GM18873 (cell line): ENCODE measurements at regions not wholly inside any gene's neighbourhood (a gene's known extent, or its start where the extent isn't known, plus 50 kb on each side); places are given as distances from the start of the nearest gene placed in this dataset.
"Not testable (repeated sequence)": the region's sequence is repeated elsewhere in the genome, so short reads cannot be mapped to it uniquely, and the experiment has no call there.

Experiments
- ATAC-seq: cut with Tn5 transposase; IDR thresholded peaks from one replicate; pipeline ENCODE4 v1.9.1; 2021; ENCODE audit warnings: mild to moderate bottlenecking, moderate library complexity, moderate number of reproducible peaks; ENCODE audit not compliant: unreplicated experiment, low FRiP score

DNA sequence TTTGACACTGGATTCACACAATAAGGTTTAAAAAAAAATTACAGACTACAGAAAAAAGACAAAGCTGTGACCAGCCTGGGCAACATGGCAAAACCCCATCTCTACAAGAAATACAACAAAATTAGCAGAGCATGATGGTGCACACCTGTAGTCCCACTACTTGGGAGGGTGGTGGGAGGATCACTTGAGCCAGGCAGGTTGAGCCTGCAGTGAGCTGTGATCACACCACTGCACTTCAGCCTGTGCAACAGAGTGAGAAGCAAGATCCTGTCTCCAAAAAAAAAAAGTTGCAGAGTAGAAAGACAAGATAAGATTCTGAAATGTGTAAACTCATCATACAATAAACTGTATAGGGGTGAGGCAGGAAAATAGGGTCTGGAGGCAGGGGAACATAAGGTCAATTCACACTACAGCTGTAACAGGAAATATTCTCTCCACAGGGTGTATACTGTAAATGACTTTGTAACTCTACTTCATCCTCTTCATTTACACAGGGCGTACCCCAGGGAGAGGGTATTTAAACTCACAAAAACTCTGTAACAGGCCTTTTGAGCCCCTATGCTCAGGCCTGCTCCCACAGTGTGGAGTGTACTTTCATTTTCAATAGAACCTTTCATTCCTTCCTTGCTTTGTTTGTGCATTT lies 112.6 kb upstream of the MAPK10 start:
- no peak for ATAC-seq

DNA sequence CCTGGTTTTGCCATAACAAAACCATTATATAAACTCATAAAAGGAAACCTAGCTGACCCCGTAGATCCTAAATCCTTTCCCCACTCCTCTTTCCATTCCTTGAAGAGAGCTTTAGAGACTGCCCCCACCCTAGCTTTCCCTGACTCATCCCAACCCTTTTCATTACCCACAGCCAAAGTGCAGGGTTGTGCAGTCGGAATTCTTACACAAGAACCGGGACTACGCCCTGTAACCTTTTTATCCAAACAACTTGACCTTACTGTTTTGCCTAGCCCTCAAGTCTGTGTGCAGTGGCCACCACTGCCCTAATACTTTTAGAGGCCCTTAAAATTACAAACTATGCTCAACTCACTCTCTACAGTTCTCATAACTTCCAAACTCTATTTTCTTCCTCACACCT lies 116.0 kb upstream of the PTPN13 start:
- ATAC-seq = not testable (repeated sequence)

DNA sequence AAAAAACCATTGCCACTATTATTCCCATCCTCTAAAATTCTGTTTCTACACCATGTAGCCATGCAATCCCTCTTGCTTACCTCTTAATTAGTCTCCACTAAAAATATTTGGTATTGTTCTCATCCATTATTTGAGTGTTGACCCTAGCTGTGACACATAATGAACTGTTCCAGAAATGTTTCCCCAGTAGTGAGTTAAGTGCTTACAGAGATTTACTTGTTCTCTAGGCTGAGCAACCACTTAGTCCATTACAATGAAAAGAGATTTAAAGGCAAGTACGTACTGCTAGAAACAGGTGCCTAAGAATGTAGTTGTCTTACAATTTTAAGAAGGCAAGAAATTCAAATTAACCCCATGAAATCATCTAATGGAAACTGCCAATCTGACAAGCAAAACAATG lies 112.7 kb upstream of the PTPN13 start:
- no peak for ATAC-seq

GRCh38 chr4:86482306-86483172 lies 111.6 kb upstream of the PTPN13 start:
- no peak for ATAC-seq

DNA sequence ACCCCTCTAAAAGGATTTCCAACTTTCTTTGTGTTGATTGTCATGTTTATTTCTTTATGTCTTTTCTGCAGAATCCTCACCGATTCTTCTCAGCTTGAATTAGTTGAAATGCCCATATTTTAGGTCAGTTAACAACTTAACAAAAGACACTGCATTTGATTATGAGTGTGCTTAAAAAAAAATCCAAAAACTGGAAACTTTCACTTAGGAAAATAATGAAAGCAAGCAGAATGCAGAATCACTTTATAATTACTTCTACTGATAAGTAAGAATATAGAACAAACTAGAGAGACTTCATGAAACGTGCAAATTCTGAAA lies 111.0 kb upstream of the PTPN13 start:
- no peak for ATAC-seq

- no peak for ATAC-seq
Measured at GRCh38 chr4:86483773-86484172, 110.3 kb upstream of the PTPN13 start.

- ATAC-seq = no peak
Measured at GRCh38 chr4:86484241-86484640, 109.9 kb upstream of the PTPN13 start.

DNA sequence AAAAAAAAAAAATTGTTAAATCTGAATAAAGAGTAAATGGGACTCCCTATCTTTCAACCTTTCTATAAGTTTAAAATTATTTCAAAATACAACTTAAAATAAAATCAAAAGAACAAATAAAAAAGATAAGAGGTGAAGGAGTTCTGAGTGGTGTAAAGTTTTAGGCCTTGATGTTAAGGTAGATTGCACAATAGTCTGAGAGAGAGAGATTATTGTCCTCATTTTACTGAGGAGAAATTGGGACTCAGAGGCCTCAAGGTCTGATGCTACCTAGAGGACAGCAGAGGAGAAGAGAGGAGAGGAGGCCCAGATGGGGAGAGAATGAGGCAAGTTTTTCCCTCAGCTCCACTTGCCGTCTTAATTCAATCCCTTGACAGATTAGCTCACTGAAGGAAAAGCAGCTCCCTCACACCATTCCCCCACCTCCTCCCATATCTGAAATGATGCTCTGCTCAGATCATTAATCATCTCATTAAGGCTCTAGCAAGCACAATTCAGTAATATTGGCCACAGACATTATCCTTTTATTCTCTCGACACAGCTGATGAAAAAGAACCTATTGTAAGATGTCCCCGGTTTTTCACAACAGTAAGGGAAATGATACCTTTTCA lies 106.3 kb upstream of the PTPN13 start:
- no peak for ATAC-seq

DNA sequence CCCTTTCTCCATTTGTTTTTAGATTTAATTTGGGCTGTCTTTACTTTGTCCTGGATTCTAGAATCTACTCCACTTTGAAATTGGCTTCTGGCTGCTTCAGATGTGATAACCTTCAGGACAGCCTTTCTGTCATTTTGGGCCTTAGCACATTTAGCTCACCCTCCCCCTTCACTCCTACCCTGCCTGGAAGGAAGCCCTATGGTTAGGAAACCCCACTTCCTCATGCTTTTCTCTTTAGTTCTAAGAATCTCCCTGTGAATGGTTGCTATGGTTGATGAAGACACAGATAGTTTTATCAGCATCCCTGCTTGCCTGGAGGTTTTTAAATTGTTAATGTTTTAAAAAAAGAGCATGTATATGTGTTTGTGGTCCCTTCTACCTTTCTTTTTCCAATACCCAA lies 100.7 kb upstream of the PTPN13 start:
- ATAC-seq = no peak

DNA sequence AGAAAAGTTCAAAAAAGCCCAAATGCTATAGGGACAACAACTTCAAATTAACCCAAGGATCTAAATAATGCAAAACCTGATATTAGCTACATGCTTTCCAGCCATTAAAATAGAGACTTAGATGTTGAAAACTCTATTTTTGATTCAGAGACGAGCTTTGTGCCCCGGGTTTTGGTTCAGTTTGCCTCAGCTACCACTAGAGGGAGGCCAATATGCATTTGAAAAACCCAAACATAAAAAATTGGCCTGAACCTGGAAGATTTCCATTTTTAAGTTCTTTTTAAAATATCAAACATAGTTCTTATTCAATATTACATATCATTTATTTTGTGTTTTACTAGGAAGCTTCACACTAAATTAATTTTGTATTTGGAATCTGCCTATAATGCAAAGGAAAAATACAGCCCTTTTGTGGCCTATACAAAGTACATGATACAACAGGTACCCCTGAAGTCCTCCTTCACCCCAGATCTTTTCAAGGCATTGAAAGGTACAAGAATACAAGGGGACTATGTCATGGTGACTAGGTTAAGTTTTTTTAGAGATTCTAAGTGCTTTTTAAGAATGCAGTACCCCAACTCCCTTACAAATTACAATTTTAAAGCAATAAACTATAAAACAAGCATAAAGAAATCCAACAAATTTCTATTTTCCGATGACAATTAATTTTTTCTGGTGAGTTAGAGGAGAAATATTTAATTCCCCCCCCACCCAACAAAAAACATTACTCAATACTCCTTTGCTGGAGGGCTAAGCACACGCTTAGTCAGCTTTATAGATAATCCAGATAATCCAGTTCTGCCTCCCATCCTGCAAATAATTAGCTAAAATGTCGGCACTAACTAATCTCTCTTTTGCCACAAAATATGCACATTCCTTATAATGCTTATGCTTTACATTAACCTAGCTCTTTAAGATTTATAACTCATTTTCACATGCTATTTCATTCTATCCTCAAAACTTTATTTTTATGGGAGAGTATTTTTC lies 97.7 kb upstream of the PTPN13 start:
- no peak for ATAC-seq

DNA sequence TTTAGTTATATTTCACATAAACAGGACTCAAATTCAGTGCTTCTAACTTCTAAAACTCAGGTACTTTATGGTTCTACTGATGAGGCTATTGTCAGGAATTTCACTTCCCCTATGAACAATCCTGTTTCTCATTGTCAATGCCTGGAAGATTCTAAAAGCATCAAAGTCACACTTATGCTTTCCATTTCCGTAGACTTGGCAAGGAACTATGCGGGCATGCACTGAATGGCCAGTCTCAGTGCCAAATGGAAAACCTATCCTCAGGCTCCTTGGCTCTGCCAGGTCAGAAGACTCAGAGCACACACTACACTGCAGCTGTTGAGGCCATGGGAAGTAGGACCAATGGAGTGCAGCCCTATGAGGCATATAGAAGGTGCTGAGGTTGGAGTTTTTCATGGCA lies 97.0 kb upstream of the PTPN13 start:
- ATAC-seq = no peak

GRCh38 chr4:86497980-86498862 lies 95.9 kb upstream of the PTPN13 start:
- ATAC-seq = no peak

GRCh38 chr4:86498863-86499166 lies 95.3 kb upstream of the PTPN13 start:
- ATAC-seq = no peak

DNA sequence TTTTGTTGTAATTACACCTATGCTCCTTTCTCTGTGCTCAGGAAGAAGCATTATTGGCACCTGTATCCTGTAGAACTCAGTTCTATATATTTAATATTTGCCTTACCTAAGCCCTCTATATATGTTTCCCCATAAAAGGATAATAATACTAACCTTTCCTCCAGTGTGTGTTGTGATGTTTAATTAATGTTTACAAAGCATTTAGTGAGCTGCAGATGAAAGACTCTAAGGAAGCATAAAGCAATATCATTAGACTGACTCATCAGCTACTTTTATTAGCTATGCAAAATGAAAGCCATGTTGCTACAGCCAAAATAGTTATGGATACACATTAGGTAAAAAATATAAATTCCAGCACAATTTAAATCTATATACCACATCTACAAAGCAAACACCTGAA lies 93.6 kb upstream of the PTPN13 start:
- no peak for ATAC-seq

GRCh38 chr4:86502081-86502480 lies 92.0 kb upstream of the PTPN13 start:
- ATAC-seq = no peak

DNA sequence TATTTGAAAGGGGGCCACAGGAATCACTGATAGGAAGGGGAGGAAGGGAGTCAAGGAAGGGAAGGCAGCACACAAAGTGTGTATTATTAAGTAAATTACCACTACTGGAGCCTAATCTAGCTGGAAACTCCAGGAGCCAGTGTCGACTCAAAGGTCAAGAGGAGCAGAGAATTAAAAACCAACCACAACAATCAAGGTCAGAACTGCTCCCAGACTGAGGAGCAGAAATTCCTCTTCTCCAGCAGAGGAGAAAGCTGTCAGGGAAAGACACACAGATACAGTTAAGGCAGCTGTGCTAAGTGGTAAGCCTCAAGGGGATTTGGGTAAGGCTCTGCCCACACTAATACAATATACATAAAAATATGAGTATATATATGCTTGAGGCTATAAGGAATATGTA lies 87.5 kb upstream of the PTPN13 start:
- ATAC-seq = no peak

DNA sequence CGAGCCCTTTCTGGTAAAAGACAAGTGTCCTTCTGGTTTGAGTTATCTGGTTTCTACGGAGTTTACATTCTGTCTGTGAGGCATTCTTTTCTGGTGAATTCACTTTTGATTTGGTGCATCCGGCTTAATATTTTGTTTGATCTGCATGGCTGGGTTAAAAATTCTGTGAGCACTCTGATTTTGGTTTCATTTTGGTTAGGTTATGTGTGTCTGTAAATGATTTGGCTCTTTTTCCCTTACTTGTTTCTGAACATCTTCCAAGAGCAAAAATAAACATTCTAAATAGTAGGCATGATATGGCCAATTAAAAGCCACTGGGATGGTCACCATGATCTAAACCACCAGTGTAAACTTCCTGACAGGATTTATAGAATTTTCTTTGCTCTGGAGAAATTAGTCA lies 85.7 kb upstream of the PTPN13 start:
- peak; percentile 66 for ATAC-seq

DNA sequence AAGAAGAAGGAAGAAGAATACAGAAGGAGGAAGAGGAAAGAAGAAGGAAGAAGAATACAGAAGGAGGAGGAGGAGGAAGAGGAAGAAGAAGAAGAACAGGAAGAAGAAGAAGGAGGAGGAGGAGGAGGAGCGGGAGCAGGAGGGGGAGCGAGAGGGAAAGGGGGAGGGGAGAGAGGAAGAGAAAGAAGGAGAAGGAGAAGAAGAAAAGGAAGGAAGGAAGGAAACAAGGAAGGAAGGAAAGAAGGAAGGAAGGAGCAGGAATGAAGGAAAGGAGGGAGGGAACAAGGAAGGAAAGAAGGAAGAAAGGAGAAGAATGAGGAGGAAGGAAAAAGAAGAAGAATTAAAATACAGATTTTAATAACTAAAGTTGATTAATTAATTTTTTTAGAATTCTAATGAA lies 82.5 kb upstream of the PTPN13 start:
- no peak for ATAC-seq

DNA sequence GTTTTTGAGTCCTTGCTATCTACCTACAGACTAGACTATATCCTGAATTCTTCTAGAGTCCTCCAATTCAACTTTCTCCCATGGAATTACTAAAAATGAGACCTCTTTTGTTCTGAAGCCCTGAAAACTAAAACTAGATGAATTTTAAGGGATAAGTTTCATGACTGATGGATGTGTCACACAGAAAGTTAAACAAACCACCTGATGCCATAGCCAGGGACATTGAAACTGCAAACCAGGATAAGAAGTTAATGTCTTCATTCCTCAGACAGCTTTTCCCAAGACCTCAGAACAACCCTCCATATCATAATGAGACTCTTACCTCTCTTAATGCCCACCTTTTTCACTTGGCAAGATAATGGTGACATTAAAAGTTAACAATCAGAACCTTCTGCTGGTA lies 81.5 kb upstream of the PTPN13 start:
- ATAC-seq = no peak

- ATAC-seq = not testable (repeated sequence)
Measured at GRCh38 chr4:86515963-86516362, 78.2 kb upstream of the PTPN13 start.
